Endothelial cell of hepatic sinusoid (primary cell): ENCODE measurements at regions not wholly inside any gene's neighbourhood (a gene's known extent, or its start where the extent isn't known, plus 50 kb on each side); places are given as distances from the start of the nearest gene placed in this dataset.
"Not testable (repeated sequence)": the region's sequence is repeated elsewhere in the genome, so short reads cannot be mapped to it uniquely, and the experiment has no call there.

Experiments used
- in situ Hi-C: cut with HindIII; loops from 2 replicates; pipeline ENCODE4 v1.10.0; 2017; ENCODE audit warnings: low sequenced_read_pairs

GRCh38 chr6:20263059-20263458 is 50.8 kb upstream of the MBOAT1 start:
- in situ Hi-C loops, result no loop called here

- in situ Hi-C loops, result loop anchor here (5.0 kb wide), 1 partner anchor 104 kb away; no protein-coding TSS in a partner anchor
These were observed 53.6 kb upstream of the MBOAT1 start for GRCh38 chr6:20265842-20266241.

GRCh38 chr6:20266851-20267608 is 54.8 kb upstream of the MBOAT1 start:
- in situ Hi-C loops, result loop anchor here (5.0 kb wide), 1 partner anchor 105 kb away; no protein-coding TSS in a partner anchor

GRCh38 chr6:20269181-20269580 is 56.9 kb upstream of the MBOAT1 start:
- in situ Hi-C loops, result loop anchor here (5.0 kb wide), 1 partner anchor 107 kb away; no protein-coding TSS in a partner anchor

- in situ Hi-C loops, result no loop called here
These were observed 59.5 kb upstream of the MBOAT1 start for GRCh38 chr6:20271818-20272217.

DNA sequence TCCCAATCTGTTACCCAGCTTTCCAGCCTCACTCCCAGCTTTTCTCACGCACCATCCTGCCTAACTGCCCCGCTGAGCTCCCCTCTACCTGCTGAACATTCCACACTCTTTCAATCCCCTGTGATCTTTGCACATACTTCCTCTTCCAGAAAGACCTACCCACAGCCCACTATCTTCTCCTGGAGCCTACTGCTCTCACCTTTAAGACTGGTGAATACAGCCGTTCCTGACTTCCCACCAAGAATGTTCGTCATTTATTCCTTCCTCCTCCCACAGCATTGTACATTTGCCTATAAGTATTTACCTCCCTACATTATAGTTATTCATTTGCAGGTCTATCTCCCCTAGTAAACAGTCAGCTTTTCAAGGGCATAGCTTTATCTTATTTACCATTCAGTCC is 61.9 kb upstream of the MBOAT1 start:
- in situ Hi-C loops, result no loop called here

DNA sequence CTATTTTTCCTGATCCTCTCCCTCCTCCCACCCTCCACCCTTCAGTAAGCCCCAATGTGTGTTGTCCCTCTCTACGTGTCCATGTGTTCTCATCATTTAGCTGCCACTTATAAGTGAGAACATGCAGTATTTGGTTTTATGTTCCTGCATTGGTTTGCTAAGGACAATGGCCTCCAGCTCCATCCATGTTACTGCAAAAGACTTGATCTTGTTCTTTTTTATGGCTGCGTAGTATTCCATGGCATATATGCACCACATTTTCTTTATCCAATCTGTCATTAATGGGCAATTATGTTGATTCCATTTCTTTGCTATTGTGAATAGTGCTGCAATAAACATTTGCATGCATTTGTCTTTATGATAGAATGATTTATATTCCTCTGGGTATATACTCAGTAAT is 63.6 kb upstream of the MBOAT1 start:
- in situ Hi-C loops, result not testable (repeated sequence)

GRCh38 chr6:20277724-20278123 is 65.5 kb upstream of the MBOAT1 start:
- in situ Hi-C loops, result not testable (repeated sequence)

GRCh38 chr6:20279051-20279450 is 66.8 kb upstream of the MBOAT1 start:
- in situ Hi-C loops, result no loop called here

- in situ Hi-C loops, result no loop called here
These were observed 67.5 kb upstream of the MBOAT1 start for GRCh38 chr6:20279608-20280287.

DNA sequence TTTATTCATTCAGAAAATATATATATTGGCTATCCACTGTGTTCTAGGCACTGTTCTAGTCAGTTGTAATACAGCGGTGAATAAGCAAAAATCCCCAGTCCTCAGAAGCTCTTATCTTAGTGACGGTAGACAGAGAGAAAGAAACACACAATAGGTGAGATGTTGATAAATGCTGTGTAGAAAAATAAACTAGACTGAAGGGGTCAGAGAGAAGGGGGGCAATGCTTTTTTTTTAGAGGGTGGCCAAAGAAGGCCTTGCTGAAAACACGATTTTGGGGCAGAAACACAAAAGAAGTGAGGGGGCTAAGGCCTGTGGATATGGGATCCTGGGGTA is 68.0 kb upstream of the MBOAT1 start:
- in situ Hi-C loops, result no loop called here

GRCh38 chr6:20284672-20285071 is 72.4 kb upstream of the MBOAT1 start:
- in situ Hi-C loops, result no loop called here

DNA sequence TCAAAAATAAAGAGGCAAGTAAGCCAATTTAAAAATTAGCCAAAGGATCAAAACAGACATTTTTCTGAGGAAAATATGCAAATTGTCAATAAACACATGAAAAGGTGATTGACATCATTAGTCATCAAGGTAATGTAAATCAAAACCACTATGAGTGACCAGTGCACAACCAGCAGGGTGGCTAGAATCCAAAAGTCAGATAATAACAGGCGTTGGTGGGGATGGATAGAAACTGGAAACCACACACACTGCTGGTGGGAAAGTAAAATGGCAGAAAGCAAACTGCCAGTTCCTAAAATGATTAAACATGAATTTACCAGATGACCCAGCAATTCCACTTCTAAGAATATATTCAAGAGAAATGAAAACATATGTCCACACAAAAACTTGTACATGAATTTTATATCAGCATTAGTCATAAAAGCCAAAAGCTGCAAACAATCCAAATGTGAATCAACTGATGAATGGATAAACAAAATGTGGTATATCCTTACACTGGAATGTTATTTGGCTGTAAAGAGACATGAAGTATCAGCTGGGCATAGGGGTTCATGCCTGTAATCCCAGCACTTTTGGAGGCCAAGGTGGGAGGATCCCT is 74.8 kb upstream of the MBOAT1 start:
- in situ Hi-C loops, result no loop called here

GRCh38 chr6:20291764-20292580 is 79.7 kb upstream of the MBOAT1 start:
- in situ Hi-C loops, result no loop called here

- in situ Hi-C loops, result no loop called here
These were observed 80.6 kb upstream of the MBOAT1 start for GRCh38 chr6:20292905-20293304.

- in situ Hi-C loops, result no loop called here
These were observed 89.0 kb upstream of the MBOAT1 start for GRCh38 chr6:20301256-20301655.

DNA sequence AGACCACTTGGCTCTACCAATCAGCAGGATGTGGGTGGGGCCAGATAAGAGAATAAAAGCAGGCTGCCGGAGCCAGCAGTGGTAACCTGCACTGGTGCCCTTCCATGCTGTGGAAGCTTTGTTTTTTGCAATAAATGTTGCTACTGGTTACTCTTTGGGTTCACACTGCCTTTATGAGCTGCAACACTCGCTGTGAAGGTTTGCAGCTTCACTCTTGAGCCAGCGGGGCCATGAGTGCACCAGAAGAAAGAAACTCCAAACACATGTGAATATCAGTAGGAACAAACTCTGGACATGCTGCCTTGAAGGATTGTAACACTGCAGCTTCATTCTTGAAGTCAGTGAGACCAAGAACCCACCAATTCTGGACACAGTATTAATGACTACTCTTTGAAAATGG is 89.9 kb upstream of the MBOAT1 start:
- in situ Hi-C loops, result no loop called here

- in situ Hi-C loops, result no loop called here
These were observed 90.5 kb upstream of the MBOAT1 start for GRCh38 chr6:20302702-20303251.

GRCh38 chr6:20306491-20306890 is 94.2 kb upstream of the MBOAT1 start:
- in situ Hi-C loops, result no loop called here

GRCh38 chr6:20309186-20309585 is 92.5 kb upstream of the E2F3 start:
- in situ Hi-C loops, result no loop called here

GRCh38 chr6:20310185-20310584 is 91.5 kb upstream of the E2F3 start:
- in situ Hi-C loops, result loop anchor here (5.0 kb wide), 1 partner anchor 53 kb away; no protein-coding TSS in a partner anchor
